Karpas-422 (cell line): ENCODE measurements at regions not wholly inside any gene's neighbourhood (a gene's known extent, or its start where the extent isn't known, plus 50 kb on each side); places are given as distances from the start of the nearest gene placed in this dataset.

Source experiments
- DNase-seq: peaks from one replicate; pipeline ENCODE4 v3.0.0-alpha.2; 2015
- H2AFZ ChIP-seq: fragments of 200-600 bp; sonication (generic); 2 replicates; pipeline ENCODE4 v1.6.1; 2014; ENCODE audit warnings: antibody characterized with exemption, low read length, mixed read lengths
- H3K27ac ChIP-seq: fragments of 200-600 bp; sonication (generic); 2 replicates; pipeline ENCODE4 v1.5.1; 2014; ENCODE audit warnings: mild to moderate bottlenecking, low read length, moderate library complexity
- H3K27me3 ChIP-seq: fragments of 200-600 bp; sonication (generic); 2 replicates; pipeline ENCODE4 v1.6.1; 2014; ENCODE audit warnings: low read length, mixed read lengths
- H3K36me3 ChIP-seq: fragments of 200-600 bp; sonication (generic); 2 replicates; pipeline ENCODE4 v1.6.1; 2014; ENCODE audit warnings: low read length, mixed read lengths; ENCODE audit not compliant: insufficient read depth
- H3K4me1 ChIP-seq: fragments of 200-600 bp; sonication (generic); 2 replicates; pipeline ENCODE4 v1.6.1; 2014; ENCODE audit warnings: mild to moderate bottlenecking, low read length, mixed read lengths
- H3K4me2 ChIP-seq: fragments of 200-600 bp; sonication (generic); 2 replicates; pipeline ENCODE4 v1.6.1; 2014; ENCODE audit warnings: low read length, low read depth, mild to moderate bottlenecking; ENCODE audit not compliant: poor library complexity, severe bottlenecking
- H3K4me3 ChIP-seq: fragments of 200-600 bp; sonication (generic); 2 replicates; pipeline ENCODE4 v1.5.1; 2014; ENCODE audit warnings: mild to moderate bottlenecking, antibody characterized with exemption, low read length, mixed read lengths
- H3K79me2 ChIP-seq: fragments of 200-600 bp; sonication (generic); 2 replicates; pipeline ENCODE4 v1.6.1; 2014; ENCODE audit warnings: mild to moderate bottlenecking, low read length, mixed read lengths
- H3K9ac ChIP-seq: fragments of 200-600 bp; sonication (generic); 2 replicates; pipeline ENCODE4 v1.6.0; 2014; ENCODE audit warnings: low read length
- H3K9me2 ChIP-seq: fragments of 200-600 bp; sonication (generic), shearing (Covaris generic); replicated peaks from 2 replicates; pipeline ENCODE4 v1.6.0; 2014; ENCODE audit warnings: mild to moderate bottlenecking, low read length, moderate library complexity; ENCODE audit not compliant: insufficient read depth
- H3K9me3 ChIP-seq: fragments of 300-700, 200-600 bp; sonication (generic); 2 replicates; pipeline ENCODE4 v1.6.1; 2014; ENCODE audit warnings: low read length, mixed read lengths
- H4K20me1 ChIP-seq: fragments of 200-600 bp; sonication (generic); 2 replicates; pipeline ENCODE4 v1.6.1; 2014; ENCODE audit warnings: mild to moderate bottlenecking, antibody characterized with exemption, low read length, low read depth; ENCODE audit not compliant: insufficient read depth

- H4K20me1 ChIP-seq = no peaks in the 10 kb centered on the region
- no peaks in the 10 kb centered on the region for H3K9me2 ChIP-seq
- no peaks in the 10 kb centered on the region for H3K27me3 ChIP-seq
- no peaks in the 10 kb centered on the region for H3K79me2 ChIP-seq
- H3K4me3 ChIP-seq = no peak overlapping the region
- no peaks in the 10 kb centered on the region for H3K4me1 ChIP-seq
- no peak for DNase-seq
- H3K4me2 ChIP-seq = no peak overlapping the region
- H3K36me3 ChIP-seq = no peaks in the 10 kb centered on the region
- no peaks in the 10 kb centered on the region for H3K9me3 ChIP-seq
- no peak overlapping the region for H3K9ac ChIP-seq
- no peak overlapping the region for H2AFZ ChIP-seq
- H3K27ac ChIP-seq = no peak overlapping the region
Measured at GRCh38 chr5:168202996-168203395, 88.4 kb upstream of the WWC1 start.

GRCh38 chr5:168204165-168204564 is 87.3 kb upstream of the WWC1 start:
- no peaks in the 10 kb centered on the region for H3K79me2 ChIP-seq
- H3K4me2 ChIP-seq = no peak overlapping the region
- no peak for DNase-seq
- H3K27me3 ChIP-seq = no peaks in the 10 kb centered on the region
- H2AFZ ChIP-seq = no peak overlapping the region
- no peak overlapping the region for H3K9ac ChIP-seq
- no peaks in the 10 kb centered on the region for H3K36me3 ChIP-seq
- H4K20me1 ChIP-seq = no peaks in the 10 kb centered on the region
- H3K4me3 ChIP-seq = no peak overlapping the region
- no peaks in the 10 kb centered on the region for H3K9me3 ChIP-seq
- no peaks in the 10 kb centered on the region for H3K9me2 ChIP-seq
- no peak overlapping the region for H3K27ac ChIP-seq
- no peaks in the 10 kb centered on the region for H3K4me1 ChIP-seq

- H3K27me3 ChIP-seq = no peaks in the 10 kb centered on the region
- H4K20me1 ChIP-seq = no peaks in the 10 kb centered on the region
- no peaks in the 10 kb centered on the region for H3K9me2 ChIP-seq
- no peak overlapping the region for H3K4me3 ChIP-seq
- H3K4me1 ChIP-seq = no peaks in the 10 kb centered on the region
- no peaks in the 10 kb centered on the region for H3K36me3 ChIP-seq
- no peaks in the 10 kb centered on the region for H3K9me3 ChIP-seq
- no peak overlapping the region for H3K9ac ChIP-seq
- DNase-seq = no peak
- no peak overlapping the region for H3K4me2 ChIP-seq
- H2AFZ ChIP-seq = no peak overlapping the region
- H3K27ac ChIP-seq = no peak overlapping the region
- H3K79me2 ChIP-seq = no peaks in the 10 kb centered on the region
Measured at GRCh38 chr5:168207450-168208029, 83.9 kb upstream of the WWC1 start.

- no peaks in the 10 kb centered on the region for H3K9me3 ChIP-seq
- no peaks in the 10 kb centered on the region for H3K79me2 ChIP-seq
- no peaks in the 10 kb centered on the region for H3K27me3 ChIP-seq
- no peak overlapping the region for H2AFZ ChIP-seq
- H3K4me1 ChIP-seq = no peaks in the 10 kb centered on the region
- H3K9me2 ChIP-seq = no peaks in the 10 kb centered on the region
- no peaks in the 10 kb centered on the region for H4K20me1 ChIP-seq
- H3K4me2 ChIP-seq = no peak overlapping the region
- no peak overlapping the region for H3K9ac ChIP-seq
- no peak overlapping the region for H3K4me3 ChIP-seq
- no peaks in the 10 kb centered on the region for H3K36me3 ChIP-seq
- DNase-seq = no peak
- no peak overlapping the region for H3K27ac ChIP-seq
Measured at GRCh38 chr5:168209244-168209995, 82.0 kb upstream of the WWC1 start.

GRCh38 chr5:168209997-168210396 is 81.4 kb upstream of the WWC1 start:
- Histone ChIP-seq H3K79me2 (no peaks in the 10 kb centered on the region), H3K4me3 (no peak overlapping the region), H3K4me1 (no peaks in the 10 kb centered on the region), H4K20me1 (no peaks in the 10 kb centered on the region), H3K9me3 (no peaks in the 10 kb centered on the region), H3K27me3 (no peaks in the 10 kb centered on the region), H3K4me2 (no peak overlapping the region), H3K9ac (no peak overlapping the region), H3K27ac (no peak overlapping the region), H2AFZ (no peak overlapping the region), H3K9me2 (no peaks in the 10 kb centered on the region), H3K36me3 (no peaks in the 10 kb centered on the region)
- no peak for DNase-seq

GRCh38 chr5:168211245-168211644 is 80.2 kb upstream of the WWC1 start:
- Histone ChIP-seq H2AFZ (no peak overlapping the region), H3K36me3 (no peaks in the 10 kb centered on the region), H3K9me3 (no peaks in the 10 kb centered on the region), H3K4me3 (no peak overlapping the region), H3K4me1 (no peaks in the 10 kb centered on the region), H3K27ac (no peak overlapping the region), H3K9me2 (no peaks in the 10 kb centered on the region), H3K79me2 (no peaks in the 10 kb centered on the region), H3K9ac (no peak overlapping the region), H3K4me2 (no peak overlapping the region), H3K27me3 (no peaks in the 10 kb centered on the region), H4K20me1 (no peaks in the 10 kb centered on the region)
- no peak for DNase-seq

GRCh38 chr5:168211936-168212335 is 79.5 kb upstream of the WWC1 start:
- Histone ChIP-seq H3K4me1 (no peaks in the 10 kb centered on the region), H3K27me3 (no peaks in the 10 kb centered on the region), H3K4me3 (no peak overlapping the region), H3K36me3 (no peaks in the 10 kb centered on the region), H2AFZ (no peak overlapping the region), H3K4me2 (no peak overlapping the region), H3K79me2 (no peaks in the 10 kb centered on the region), H3K9me2 (no peaks in the 10 kb centered on the region), H3K27ac (no peak overlapping the region), H3K9ac (no peak overlapping the region), H3K9me3 (no peaks in the 10 kb centered on the region), H4K20me1 (no peaks in the 10 kb centered on the region)
- DNase-seq = no peak

GRCh38 chr5:168214071-168214470 is 77.4 kb upstream of the WWC1 start:
- no peak overlapping the region for H3K4me3 ChIP-seq
- H3K4me1 ChIP-seq = no peaks in the 10 kb centered on the region
- no peaks in the 10 kb centered on the region for H3K36me3 ChIP-seq
- H3K27ac ChIP-seq = no peak overlapping the region
- H3K9ac ChIP-seq = no peak overlapping the region
- no peaks in the 10 kb centered on the region for H3K27me3 ChIP-seq
- no peak overlapping the region for H2AFZ ChIP-seq
- no peak overlapping the region for H3K4me2 ChIP-seq
- no peaks in the 10 kb centered on the region for H4K20me1 ChIP-seq
- no peaks in the 10 kb centered on the region for H3K79me2 ChIP-seq
- no peaks in the 10 kb centered on the region for H3K9me3 ChIP-seq
- DNase-seq = no peak
- no peaks in the 10 kb centered on the region for H3K9me2 ChIP-seq
